ENCODE measurements at regions not wholly inside any gene's neighbourhood (a gene's known extent, or its start where the extent isn't known, plus 50 kb on each side); places are given as distances from the start of the nearest gene placed in this dataset.

DNA sequence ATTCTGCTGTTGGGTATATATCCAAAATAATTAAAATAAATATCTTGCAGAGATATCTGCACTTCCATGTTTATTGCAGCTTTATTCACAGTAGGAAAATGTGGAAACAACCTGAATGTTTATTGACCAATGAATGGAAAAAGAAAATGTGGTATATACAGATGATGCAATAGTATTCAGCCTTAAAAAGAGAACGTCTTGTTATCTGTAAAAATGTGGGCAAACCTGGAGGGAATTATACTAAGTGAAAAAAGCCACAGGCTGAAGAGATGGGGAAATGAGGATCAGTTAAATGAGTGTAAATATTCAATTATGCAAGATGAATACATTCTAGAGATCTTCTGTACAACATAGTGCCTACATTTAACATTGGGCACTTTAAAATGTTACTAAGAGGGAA lies 766.1 kb upstream of the IGFBP3 start:
- CTCF ChIA-PET: no interaction called here
- POLR2A ChIA-PET: no interaction called here

DNA sequence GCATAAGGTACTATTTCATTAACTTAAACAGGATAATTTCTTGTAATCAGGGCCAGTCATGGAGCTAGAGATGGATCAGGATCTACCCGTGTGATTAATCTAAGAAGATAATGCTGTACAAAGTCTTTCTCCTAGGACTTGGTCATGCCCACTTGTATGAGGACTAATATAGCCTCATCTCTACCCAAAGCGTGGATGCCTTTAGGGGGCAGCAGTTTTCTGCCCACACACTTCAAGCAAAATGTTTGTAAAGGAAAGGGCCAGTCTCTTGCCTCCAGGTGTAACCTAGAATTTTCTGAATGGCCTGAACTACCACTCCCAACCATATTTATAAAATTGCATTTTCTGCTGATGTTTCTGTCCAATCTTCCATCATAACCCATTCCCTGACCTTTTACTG lies 764.0 kb upstream of the IGFBP3 start:
- Mint-ChIP-seq H3K27me3 (no peaks in the 10 kb centered on the region), H3K4me1 (no peaks in the 10 kb centered on the region), H3K4me3 (no peak overlapping the region), H3K9me3 (ENCODE audit: insufficient read depth) (peaks cover 2% of the 10 kb centered on the region), H3K27ac (no peak overlapping the region)
- no peak for ATAC-seq (ENCODE audit: low read depth)
- intact Hi-C loops (cut with micrococcal nuclease): no loop called here
- no CpG with 5 or more reads among the region's 2 CpGs for WGBS (ENCODE audit: insufficient coverage)
- no peaks in the 10 kb centered on the region for H3K27me3 ChIP-seq (replicated peaks in 1 of 4; ENCODE audit: control extremely low read depth in 1 of 4, control insufficient read depth in 3 of 4, insufficient read depth in 4 of 4, low read length in 3 of 4)
- H3K9ac ChIP-seq (ENCODE audit: low read length): no peak overlapping the region
- no peak for DNase-seq
- H3K4me1 ChIP-seq (ENCODE audit: control insufficient read depth in 2 of 2, insufficient read depth in 2 of 2, low read length in 2 of 2): no peaks in the 10 kb centered on the region
- no peak overlapping the region for H3K4me2 ChIP-seq (replicated peaks; ENCODE audit: low read depth, low read length, poor library complexity, severe bottlenecking)
- peaks cover 0 to 3% (median 0%) of the 10 kb centered on the region in 3 donors for H3K9me3 ChIP-seq (ENCODE audit: control extremely low read depth in 1 of 3, control insufficient read depth in 2 of 3, insufficient read depth in 1 of 3, low read length in 2 of 3)
- no peak for TF ChIP-seq EZH2 (IDR thresholded peaks at IDR 0.05; ENCODE audit: borderline replicate concordance, insufficient read depth, low read depth, low read length, poor library complexity, severe bottlenecking)
- TF ChIP-seq, protein P1, sequence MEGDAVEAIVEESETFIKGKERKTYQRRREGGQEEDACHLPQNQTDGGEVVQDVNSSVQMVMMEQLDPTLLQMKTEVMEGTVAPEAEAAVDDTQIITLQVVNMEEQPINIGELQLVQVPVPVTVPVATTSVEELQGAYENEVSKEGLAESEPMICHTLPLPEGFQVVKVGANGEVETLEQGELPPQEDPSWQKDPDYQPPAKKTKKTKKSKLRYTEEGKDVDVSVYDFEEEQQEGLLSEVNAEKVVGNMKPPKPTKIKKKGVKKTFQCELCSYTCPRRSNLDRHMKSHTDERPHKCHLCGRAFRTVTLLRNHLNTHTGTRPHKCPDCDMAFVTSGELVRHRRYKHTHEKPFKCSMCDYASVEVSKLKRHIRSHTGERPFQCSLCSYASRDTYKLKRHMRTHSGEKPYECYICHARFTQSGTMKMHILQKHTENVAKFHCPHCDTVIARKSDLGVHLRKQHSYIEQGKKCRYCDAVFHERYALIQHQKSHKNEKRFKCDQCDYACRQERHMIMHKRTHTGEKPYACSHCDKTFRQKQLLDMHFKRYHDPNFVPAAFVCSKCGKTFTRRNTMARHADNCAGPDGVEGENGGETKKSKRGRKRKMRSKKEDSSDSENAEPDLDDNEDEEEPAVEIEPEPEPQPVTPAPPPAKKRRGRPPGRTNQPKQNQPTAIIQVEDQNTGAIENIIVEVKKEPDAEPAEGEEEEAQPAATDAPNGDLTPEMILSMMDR (IDR thresholded peaks at IDR 0.05): no peak
- ChIA-PET POLR2A (no interaction called here), CTCF (no interaction called here)
- no peak overlapping the region for H2AFZ ChIP-seq (ENCODE audit: insufficient read depth, low read depth, low read length, poor library complexity, severe bottlenecking)
- no peaks in the 10 kb centered on the region for H3K36me3 ChIP-seq (replicated peaks in 1 of 2; ENCODE audit: control extremely low read depth in 1 of 2, control insufficient read depth in 1 of 2, extremely low read depth in 1 of 2, insufficient read depth in 2 of 2, low read length in 1 of 2)
- H4K20me1 ChIP-seq (ENCODE audit: control insufficient read depth, insufficient read depth, low read length, poor library complexity, severe bottlenecking): no peaks in the 10 kb centered on the region
- H3K79me2 ChIP-seq (ENCODE audit: control insufficient read depth, insufficient read depth, low read length): no peaks in the 10 kb centered on the region
- no peak overlapping the region for H3K4me3 ChIP-seq (ENCODE audit: control extremely low read depth in 1 of 5, extremely low read depth in 1 of 5, insufficient read depth in 1 of 5, low read depth in 2 of 5, low read length in 4 of 5)
- H3K27ac ChIP-seq (ENCODE audit: low read length in 2 of 2): no peak overlapping the region

More for the DNA sequence above, 766.1 kb upstream of the IGFBP3 start:
- Histone ChIP-seq H3K9ac (ENCODE audit: low read length) (no peak overlapping the region), H3K79me2 (ENCODE audit: control insufficient read depth, insufficient read depth, low read length) (no peaks in the 10 kb centered on the region), H4K20me1 (ENCODE audit: control insufficient read depth, insufficient read depth, low read length, poor library complexity, severe bottlenecking) (no peaks in the 10 kb centered on the region), H3K27me3 (replicated peaks in 1 of 4; ENCODE audit: control extremely low read depth in 1 of 4, control insufficient read depth in 3 of 4, insufficient read depth in 4 of 4, low read length in 3 of 4) (no peaks in the 10 kb centered on the region), H2AFZ (ENCODE audit: insufficient read depth, low read depth, low read length, poor library complexity, severe bottlenecking) (no peak overlapping the region), H3K4me2 (replicated peaks; ENCODE audit: low read depth, low read length, poor library complexity, severe bottlenecking) (no peak overlapping the region), H3K9me3 (ENCODE audit: control extremely low read depth in 1 of 3, control insufficient read depth in 2 of 3, insufficient read depth in 1 of 3, low read length in 2 of 3) (peaks cover 0 to 3% (median 0%) of the 10 kb centered on the region in 3 donors), H3K36me3 (replicated peaks in 1 of 2; ENCODE audit: control extremely low read depth in 1 of 2, control insufficient read depth in 1 of 2, extremely low read depth in 1 of 2, insufficient read depth in 2 of 2, low read length in 1 of 2) (no peaks in the 10 kb centered on the region), H3K4me1 (ENCODE audit: control insufficient read depth in 2 of 2, insufficient read depth in 2 of 2, low read length in 2 of 2) (no peaks in the 10 kb centered on the region), H3K4me3 (ENCODE audit: control extremely low read depth in 1 of 5, extremely low read depth in 1 of 5, insufficient read depth in 1 of 5, low read depth in 2 of 5, low read length in 4 of 5) (no peak overlapping the region), H3K27ac (ENCODE audit: low read length in 2 of 2) (no peak overlapping the region)
- no peak for ATAC-seq (ENCODE audit: low read depth)
- Mint-ChIP-seq H3K4me1 (no peaks in the 10 kb centered on the region), H3K27me3 (no peaks in the 10 kb centered on the region), H3K9me3 (ENCODE audit: insufficient read depth) (peaks cover 2% of the 10 kb centered on the region), H3K4me3 (no peak overlapping the region), H3K27ac (no peak overlapping the region)
- WGBS (ENCODE audit: insufficient coverage): no CpG with 5 or more reads among the region's 1 CpG
- intact Hi-C loops (cut with micrococcal nuclease): no loop called here
- DNase-seq: no peak
- TF ChIP-seq, protein P1 (IDR thresholded peaks at IDR 0.05): no peak
- TF ChIP-seq EZH2 (IDR thresholded peaks at IDR 0.05; ENCODE audit: borderline replicate concordance, insufficient read depth, low read depth, low read length, poor library complexity, severe bottlenecking): no peak
